HG03469 (cell line): ENCODE measurements at regions not wholly inside any gene's neighbourhood (a gene's known extent, or its start where the extent isn't known, plus 50 kb on each side); places are given as distances from the start of the nearest gene placed in this dataset.
"Not testable (repeated sequence)": the region's sequence is repeated elsewhere in the genome, so short reads cannot be mapped to it uniquely, and the experiment has no call there.

Experiments used
- ATAC-seq: cut with Tn5 transposase; IDR thresholded peaks from one replicate; pipeline ENCODE4 v1.9.1; 2021; ENCODE audit warnings: mild to moderate bottlenecking, moderate library complexity, moderate number of reproducible peaks; ENCODE audit not compliant: unreplicated experiment

DNA sequence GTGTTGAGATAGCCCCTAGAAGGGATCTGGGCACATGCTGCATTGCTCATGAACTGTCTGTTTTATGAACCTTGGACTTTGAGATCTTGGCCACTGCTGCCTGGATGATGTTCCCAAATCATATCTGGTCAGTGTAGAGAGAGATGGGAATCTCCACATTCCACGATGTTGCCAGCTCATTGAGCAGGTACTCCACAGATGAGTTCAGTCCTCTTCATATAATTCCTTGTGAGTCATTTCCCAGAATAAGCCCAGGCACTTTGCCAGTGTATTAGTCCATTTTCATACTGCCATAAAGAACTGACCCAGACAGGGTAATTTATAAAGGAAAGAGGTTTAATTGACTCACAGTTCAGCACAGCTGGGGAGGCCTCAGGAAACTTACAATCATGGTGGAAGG lies 254.0 kb upstream of the RUNX1 start:
- ATAC-seq = no peak

DNA sequence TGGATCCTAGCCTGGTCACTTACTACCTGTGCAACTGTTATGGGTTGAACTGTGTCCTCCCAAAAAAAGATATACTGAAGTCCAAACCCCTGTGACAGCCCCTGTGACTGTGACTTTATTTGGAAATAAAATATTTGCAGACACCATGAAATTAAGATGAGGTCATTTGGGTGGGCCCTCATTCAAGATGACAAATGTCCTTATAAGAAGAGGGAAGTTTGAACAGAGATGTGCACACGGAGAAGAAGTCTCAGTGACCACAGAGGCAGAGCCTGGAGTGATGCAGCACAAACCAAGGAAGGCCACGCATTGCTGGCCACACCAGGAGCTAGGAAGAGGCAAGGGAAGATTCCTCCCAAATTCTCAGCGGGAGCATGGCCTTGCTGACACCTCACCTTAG lies 249.7 kb upstream of the RUNX1 start:
- no peak for ATAC-seq

DNA sequence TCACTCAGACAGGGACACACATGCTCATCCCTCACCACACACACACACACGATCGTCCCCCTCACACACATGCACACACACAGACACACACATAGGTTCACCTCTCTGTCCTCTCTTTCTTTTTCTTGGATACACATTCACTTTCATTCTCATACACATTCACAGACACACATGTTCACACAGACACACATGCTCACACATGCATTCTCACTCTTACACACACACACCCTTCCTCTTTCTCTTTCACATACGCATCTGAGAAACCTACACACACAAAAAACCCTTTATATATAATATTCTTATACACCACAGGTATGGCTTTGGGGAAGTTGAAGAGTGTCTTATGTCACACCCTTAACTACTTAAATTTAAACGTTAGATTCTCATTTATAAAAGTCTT lies 248.6 kb upstream of the RUNX1 start:
- no peak for ATAC-seq

DNA sequence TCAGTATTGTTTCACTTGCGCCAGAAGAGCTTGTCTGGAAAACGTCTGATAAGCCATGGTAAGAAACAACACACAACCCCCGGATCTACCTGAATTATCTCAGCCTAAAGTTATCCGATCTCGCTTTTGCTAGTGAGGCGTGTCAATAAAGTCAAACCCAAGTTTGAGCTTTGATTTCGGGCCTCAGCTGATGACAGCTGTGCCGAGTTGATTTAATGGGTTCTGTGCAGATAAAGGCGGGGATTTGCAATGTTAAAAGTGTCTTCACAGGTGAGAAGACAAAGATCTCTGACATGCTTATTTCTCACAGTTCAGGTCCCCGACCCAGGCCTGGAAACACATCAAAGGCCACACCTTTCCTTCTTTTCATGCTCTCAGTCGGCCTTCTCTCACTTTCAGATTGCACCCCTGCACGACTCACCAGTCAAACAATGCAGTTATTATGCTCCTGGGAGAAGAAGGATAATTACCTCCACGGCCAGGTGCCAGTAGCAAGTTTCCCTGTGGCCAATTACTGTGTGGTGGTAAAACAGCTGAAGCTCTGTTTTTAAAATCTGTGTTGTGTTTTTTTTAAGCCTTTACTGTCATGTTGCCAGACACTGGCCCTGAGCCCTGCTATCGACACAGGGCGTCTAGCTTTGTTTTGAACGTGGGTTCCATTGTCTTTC lies 245.3 kb upstream of the RUNX1 start:
- ATAC-seq = no peak

DNA sequence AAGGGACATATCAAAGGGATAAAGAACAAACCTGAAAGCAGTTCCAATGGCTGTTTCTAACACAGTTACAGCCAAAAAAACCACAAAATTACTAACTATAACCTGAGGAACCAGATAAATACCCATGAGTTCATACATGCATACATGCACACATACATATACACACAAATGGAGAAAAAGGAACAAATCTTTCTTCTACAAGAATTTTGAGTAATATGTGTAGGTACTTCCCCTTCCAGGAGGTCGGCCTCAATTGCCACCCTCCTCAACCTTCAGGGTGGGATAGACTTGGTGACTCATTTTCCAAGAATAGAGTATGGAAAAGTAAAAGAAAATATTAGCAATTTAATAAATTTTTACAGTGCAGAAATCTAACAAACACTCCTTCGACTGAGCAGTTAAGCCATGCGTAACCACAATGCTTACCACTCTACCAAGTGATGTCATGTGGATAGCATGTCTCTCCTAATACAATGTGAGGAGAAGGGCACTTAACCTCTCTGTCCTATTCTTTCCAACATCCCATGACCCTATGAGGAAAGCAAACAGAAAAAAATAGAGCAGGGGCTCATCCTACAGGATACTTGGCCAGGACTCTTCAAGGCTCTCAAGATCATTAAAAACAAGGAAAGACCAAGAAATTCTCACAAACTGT lies 243.0 kb upstream of the RUNX1 start:
- no peak for ATAC-seq

DNA sequence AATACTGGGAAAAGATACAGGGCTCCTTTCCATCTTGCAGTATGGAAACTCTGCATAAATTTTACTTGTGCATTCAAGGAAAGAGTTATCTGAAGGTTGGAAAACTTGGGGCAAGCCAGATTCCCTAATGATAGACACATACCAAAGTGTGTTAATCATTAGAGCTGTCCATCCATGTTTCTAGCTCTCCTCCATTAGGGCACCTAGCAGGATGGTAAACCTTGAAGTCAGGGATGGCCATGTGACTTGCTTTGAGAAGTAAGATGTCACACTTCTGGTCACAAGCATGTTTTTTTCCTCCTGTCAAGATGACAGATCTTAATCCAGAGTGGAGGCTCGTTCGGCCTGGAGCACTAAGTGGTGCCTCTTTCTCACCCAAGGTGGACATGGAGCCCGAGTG lies 241.9 kb upstream of the RUNX1 start:
- ATAC-seq = no peak

DNA sequence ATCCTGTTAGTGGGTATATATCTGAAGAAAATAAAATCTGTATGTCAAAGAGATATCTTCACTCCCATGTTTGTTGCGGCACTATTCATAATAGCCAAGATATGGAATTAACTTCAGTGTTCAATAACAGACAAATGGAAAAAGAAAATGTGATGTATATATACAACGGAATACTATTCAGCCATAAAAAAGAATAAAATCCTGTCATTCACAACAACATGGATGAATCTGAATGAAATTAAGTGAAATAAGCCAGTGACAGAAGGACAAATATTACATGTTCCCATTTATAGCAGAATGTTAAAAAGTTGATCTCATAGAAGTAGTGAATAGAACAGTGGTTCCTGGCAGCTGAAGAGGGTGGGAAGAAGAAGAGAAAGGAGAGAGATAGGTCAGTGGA lies 239.1 kb upstream of the RUNX1 start:
- no peak for ATAC-seq

DNA sequence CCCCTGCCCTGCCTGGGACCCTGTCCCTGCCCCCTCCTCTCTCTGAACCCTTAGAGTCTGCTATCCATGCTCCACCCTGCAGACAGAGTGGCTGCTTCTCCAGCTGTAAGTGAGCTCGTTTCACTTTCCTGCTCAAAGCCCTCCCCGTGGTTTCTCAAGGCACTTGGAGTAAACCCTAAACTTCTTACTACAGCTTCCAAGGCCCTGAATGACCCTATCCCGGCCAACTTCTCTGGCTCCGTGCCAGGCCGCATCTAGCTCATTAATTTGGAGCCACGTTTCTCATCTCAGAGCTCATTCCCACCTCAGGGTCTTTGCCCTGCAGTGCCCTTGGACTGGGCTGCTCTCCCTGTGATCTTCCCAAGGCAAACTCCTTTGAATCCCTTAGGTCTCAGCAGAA lies 235.1 kb upstream of the RUNX1 start:
- no peak for ATAC-seq

DNA sequence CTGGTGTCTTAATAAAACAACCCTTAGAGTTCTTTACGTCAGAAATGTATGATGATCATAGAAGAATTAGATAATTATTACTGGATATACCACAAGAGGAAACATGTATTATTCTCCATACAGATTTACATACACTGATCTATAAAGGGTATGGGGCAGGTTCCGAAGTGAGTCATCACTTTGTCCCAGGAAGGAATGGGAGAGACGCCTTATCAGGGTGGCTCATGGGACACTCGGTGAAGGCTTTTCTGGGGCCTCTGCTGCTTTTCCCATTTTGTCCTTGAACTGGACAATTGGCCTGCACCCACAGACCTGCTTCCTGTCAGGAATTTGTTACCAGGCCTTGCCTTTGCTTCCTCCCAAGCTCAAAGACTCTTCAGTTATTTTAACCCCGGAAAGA lies 233.8 kb upstream of the RUNX1 start:
- ATAC-seq = no peak

DNA sequence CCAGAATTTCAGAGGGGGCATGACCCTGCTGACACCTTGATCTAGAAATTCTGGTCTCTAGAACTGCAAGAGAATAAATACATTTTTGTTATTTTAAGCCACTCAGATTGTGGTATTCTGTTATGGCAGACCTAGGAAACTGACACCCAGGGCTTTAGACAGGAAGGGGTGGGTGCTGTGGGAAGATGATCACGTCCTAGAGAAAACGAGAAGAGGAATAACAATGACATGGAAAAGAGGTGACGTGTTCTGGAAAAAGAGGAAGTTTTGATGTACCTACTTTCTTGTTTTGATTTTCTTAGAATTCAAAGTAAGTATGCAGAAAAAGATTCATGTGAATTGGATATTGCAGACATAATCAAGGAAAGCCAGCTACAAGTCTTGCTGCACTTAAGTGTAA lies 232.9 kb upstream of the RUNX1 start:
- ATAC-seq = no peak

DNA sequence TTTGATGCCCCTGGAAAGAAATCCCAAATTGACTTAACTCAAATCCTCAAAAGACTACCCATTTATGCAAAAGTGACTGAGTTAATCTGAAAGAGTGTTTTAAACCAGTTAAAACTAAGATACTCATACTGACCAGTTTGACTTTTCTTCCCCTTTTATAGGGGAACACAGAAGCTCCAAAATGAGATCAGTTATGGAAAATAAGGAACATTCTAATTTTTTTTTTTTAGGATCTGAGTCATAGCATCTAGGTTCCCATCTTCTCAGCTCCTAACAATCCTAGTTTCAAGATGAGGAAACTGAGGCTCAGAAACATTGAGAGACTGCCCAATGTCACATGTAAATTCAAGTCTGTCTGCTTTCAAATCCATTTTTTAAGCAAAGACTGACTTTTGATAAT lies 231.1 kb upstream of the RUNX1 start:
- no peak for ATAC-seq

DNA sequence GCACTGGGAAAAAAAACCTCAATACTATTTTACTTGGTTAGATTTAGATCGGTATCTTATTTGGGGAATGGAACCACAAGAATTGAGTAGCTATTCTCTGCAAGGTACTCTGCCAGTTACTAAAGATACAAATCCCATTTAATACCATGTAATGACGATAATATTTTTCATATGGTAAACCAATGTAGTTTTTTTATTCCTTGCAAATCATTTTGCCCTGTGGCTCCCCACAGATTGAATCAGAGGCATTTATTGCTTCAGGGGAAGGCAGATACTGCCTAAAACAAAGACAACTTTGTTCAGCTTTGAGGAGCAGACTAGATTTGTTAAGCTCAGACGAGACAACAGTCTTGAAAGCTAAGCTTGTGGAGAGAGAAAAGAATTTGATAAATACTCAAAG lies 226.7 kb upstream of the RUNX1 start:
- ATAC-seq = no peak

DNA sequence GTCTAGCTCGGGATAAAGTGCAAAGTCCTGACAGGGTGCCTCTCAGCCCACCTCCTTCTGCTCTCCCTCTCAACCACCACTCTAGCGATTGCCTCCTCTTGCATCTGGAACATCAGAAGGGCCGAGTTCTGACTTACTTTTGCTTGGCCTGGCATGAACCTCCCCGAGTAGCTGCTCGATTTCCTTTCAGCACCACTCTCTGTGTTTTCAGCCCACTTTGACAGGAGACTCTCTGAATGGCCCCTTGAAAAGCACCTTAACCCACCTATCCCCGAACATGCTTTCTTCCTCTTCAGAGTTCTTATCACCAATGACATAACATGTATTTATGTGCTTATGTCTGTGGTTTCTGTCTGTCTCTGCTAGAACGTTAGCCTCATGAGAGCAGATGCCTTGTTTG lies 225.8 kb upstream of the RUNX1 start:
- ATAC-seq = no peak

DNA sequence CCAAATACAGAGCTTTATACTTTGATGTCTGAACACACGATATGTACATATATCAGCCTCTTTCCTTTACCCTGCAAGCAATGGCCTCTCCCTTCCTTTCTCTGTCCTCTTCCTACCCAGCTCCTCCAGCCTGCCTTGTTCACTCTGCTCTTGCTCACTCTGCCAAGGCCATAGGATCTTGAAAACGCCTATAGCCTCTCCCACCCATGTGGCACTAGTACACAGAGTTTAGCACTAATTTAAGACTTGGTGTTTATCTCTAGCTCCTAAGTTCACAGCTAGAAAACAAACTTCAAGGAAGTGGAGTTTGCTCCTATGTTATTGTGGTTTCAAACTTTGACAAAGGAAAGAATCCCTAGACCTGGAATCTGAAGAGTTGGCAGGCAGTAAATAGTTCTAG lies 225.0 kb upstream of the RUNX1 start:
- ATAC-seq = no peak

DNA sequence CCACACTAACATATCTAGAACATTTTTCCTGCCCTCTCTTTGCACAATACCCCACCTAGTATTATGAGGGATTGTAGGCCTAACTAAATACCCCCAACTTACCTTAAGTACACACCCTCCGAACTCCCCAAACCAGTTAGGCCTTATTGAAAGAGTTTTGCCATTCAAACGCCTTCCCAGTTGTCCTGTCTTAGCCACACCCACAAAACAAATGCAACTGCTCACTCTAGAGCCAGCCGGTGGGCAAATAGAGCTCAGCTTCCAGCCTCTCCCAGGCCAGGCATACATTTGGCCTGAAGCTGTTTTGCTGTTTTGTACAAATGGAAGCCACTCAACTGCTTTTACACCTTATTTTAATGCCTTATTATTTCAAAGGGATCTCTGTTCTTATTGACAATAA lies 224.2 kb upstream of the RUNX1 start:
- ATAC-seq = no peak

DNA sequence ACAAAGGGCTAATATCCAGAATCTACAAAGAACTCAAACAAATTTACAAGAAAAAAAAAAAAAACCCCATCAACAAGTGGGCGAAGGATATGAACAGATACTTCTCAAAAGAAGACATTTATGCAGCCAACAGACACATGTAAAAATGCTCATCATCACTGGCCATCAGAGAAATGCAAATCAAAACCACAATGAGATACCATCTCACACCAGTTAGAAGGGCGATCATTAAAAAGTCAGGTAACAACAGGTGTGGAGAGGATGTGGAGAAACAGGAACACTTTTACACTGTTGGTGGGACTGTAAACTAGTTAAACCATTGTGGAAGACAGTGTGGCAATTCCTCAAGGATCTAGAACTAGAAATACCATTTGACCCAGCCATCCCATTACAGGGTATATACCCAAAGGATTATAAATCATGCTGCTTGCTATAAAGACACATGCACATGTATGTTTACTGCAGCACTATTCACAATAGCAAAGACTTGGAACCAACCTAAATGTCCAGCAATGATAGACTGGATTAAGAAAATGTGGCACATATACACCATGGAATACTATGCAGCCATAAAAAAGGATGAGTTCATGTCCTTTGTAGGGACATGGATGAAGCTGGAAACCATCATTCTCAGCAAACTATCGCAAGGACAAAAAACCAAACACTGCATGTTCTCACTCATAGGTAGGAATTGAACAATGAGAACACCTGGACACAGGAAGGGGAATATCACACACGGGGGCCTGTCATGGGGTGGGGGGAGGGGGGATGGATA lies 222.4 kb upstream of the RUNX1 start:
- ATAC-seq = not testable (repeated sequence)

DNA sequence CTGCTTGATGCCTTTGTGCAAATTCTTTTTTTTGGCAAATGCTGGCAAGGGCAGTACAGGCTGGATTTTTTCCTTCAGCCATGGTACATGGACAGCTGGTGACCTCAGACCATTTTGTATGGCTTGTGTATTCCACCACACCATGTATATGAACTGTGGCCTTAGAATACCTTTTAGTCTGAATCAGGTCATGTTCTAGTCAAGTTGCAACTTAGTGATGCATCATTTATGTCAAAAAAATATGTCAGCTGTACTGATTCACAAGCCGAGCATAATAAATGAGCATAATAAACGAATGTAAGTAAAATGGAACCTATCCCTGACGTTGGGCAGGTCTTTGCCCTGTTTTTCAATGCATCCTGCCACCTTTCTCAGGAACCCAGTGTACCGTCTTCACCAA lies 219.7 kb upstream of the RUNX1 start:
- ATAC-seq = no peak

DNA sequence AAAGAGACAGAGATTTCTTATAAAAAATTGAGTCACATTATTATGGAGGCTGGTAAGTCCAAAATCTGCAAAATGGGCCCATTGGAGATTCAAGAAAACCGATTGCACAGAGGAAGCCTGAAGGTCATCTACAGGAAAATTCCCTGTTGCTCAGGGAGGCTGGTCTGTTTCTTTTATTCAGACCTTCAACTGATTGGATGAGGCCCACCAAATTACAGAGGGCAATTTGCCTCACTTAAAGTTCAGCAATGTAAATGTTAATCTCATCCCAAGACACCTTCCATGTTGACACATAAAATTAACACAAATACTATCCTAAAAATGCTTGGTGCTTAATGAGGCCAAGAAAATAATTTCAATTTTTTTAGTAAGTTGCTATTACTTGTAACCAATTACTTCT lies 219.2 kb upstream of the RUNX1 start:
- no peak for ATAC-seq

DNA sequence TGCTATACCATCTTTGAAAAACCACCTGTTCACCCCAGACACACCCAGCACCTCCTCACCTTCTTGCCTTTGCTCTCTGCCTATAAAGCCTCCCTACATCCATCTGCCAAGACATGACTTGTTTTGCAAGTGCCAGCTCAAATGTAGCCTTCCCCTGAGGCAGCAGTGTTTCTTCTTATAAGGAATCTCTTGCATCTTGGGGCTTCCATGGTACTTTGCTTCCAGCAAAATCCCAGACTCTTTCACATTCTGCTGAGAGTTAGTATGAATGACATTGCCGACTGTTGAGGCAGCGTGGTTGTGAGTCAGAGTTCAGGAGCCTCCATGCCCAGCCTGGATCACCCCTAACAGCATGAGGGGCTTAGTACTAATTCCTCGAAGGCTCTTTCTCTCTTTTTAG lies 217.4 kb upstream of the RUNX1 start:
- ATAC-seq = no peak

DNA sequence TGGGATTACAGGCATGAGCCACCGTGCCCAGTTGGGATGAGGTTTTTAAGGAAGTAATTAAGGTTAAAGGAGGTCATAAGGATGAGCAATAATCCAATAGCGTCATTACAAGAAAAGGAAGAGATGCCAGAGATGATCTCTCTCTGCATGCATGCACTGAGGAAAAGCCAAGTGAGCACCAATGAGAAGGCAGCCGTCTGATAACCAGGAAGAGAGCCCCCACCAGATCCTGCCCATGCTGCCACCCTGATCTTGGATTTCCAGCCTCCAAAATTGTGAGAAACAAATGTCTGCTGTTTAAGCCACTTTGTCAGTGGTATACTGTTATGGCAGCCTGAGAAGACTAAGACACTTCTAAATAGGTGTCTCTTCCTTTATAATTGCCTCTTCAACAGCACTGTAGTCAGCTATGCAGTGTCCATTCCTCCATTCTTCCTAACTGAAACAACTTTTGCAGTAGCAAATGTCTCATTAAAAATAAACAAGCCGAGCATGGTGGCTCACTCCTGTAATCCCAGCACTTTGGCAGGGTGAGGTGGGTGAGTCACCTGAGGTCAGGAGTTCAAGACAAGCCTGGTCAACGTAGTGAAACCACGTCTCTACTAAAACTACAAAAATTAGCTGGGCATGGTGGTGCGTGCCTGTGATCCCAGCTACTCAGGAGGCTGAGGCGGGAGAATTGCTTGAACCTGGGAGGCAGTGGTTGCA lies 216.2 kb upstream of the RUNX1 start:
- no peak for ATAC-seq

DNA sequence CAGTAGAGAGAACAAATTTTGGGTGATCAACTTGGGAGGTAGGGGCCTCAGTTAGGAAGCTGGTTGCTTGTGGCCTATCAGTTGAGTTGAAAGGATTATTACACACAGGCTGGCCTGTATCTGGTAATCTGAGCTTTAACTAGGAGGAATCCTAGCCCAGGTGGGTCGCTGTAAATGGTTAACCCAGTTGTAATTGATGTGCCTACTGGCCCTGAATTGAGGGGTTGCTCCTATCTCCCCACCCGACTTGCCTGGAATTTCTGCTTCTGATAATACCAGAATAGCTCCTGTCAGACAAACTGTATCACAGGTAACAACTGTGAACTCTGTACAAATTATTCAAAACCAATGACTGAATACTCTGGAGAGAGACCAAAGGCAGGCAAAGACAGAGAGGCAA lies 210.4 kb upstream of the RUNX1 start:
- ATAC-seq = no peak

DNA sequence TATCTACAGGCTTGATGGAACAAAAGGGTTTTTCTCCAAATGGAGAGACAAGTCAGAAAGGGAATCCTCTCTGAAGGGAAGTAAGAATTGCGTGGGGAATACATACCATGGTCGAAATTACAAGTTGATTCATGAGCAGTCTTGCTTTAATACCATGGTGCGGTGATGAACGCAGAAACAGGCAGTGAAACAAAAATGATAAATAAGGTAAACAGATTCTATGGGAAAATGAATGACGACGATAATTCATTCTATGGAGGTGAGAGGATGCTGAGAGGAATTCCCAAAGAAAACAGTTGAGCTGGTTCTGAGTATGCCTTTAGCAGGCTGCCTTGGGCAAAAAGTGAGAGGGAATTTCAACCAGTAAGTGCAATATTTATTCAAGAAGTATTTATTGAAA lies 209.4 kb upstream of the RUNX1 start:
- no peak for ATAC-seq
